Pancreas (tissue), 10 donors: ENCODE measurements at regions not wholly inside any gene's neighbourhood (a gene's known extent, or its start where the extent isn't known, plus 50 kb on each side); places are given as distances from the start of the nearest gene placed in this dataset.

Experiments
- ATAC-seq, 4 donors: fragments of 200-7000 bp; cut with Tn5 transposase; one replicate each; pipeline versions ENCODE4 v1.8.0 to v1.9.1; 2020; ENCODE audit warnings: mild to moderate bottlenecking in 4 of 4, moderate library complexity in 4 of 4
- DNase-seq, 6 donors: peaks; one replicate each; pipeline ENCODE4 v3.0.0-alpha.2; 2020
- FAIRE-seq: peaks from 2 replicates; lab custom pipeline; 2012; peaks lifted over from hg19 to GRCh38; lab: Jason Lieb, UNC
- H3K27ac ChIP-seq, 4 donors: fragments of 200-600 bp; sonication (generic); 1 replicate in 3 of 4; 2 replicates in 1 of 4; pipeline versions ENCODE4 v1.5.0 to v1.8.0; 2020
- H3K27me3 ChIP-seq, 4 donors: fragments of 200-600 bp; one replicate each; pipeline ENCODE4 v1.8.0; 2021
- H3K36me3 ChIP-seq, 3 donors: fragments of 200-600 bp; sonication (generic) in 1 of 3; one replicate each; pipeline versions ENCODE4 v1.5.0 to v1.8.0; 2020 to 2021
- H3K4me1 ChIP-seq, 3 donors: fragments of 200-600 bp; one replicate each; pipeline ENCODE4 v1.8.0; 2021
- H3K4me3 ChIP-seq, 4 donors: fragments of 200-600 bp; sonication (generic) in 2 of 4; one replicate each; pipeline versions ENCODE4 v1.5.0 to v1.8.0; 2020 to 2021
- H3K9me3 ChIP-seq, 4 donors: fragments of 200-600 bp; one replicate each; pipeline ENCODE4 v1.8.0; 2021
- CTCF ChIP-seq, 4 donors: fragments of 200-600 bp; sonication (generic) in 3 of 4; IDR thresholded peaks; one replicate each; pipeline versions ENCODE4 v1.5.0 to v1.8.0; 2021; ENCODE audit warnings: antibody characterized with exemption in 4 of 4
- WGBS, 2 donors: extraction: QIAGEN DNeasy Blood & Tissue Kit; methylation state at CpG; one replicate each; pipeline ENCODE4 v1.1.7; 2013; 5-methylcytosine and 5-hydroxymethylcytosine counted together
- intact Hi-C, 3 donors: fragments of 100-400 bp; cut with DNase I; formaldehyde crosslinking; loops; one replicate each; pipeline versions ENCODE4 v1.11.1 to v1.14.2; 2022
- donor health status: healthy with polysubstance abuse.
- donor health status: DM: no; HTN: no; CAD: no; lungs with moderate emphysema.
- donor health status: DM: no; HTN: no; CAD: no.
- donor health status: control.
- donor health status: control.
- donor health status: Bipolar disorder and iron deficiency.
- donor health status: DM: yes; HTN: yes; CAD: no.
- donor health status: DM: no; HTN: no; CAD: no.
- donor health status: DM: no; HTN: no; CAD: no.
- donor health status: DM: yes; HTN: yes; CAD: no.

GRCh38 chr22:49586244-49586748, 241.4 kb downstream of the BRD1 start:
- DNase-seq (peak in 2 of 6 donors; percentile 29 to 42), FAIRE-seq (no peak), ATAC-seq (no peak)
- no peak for TF ChIP-seq CTCF (IDR thresholded peaks at IDR 0.05)
- no peak overlapping the region for H3K4me3 ChIP-seq
- H3K9me3 ChIP-seq: no peaks in the 10 kb centered on the region
- H3K27ac ChIP-seq: no peak overlapping the region
- no peaks in the 10 kb centered on the region for H3K36me3 ChIP-seq
- no peaks in the 10 kb centered on the region for H3K4me1 ChIP-seq
- WGBS, 2 donors: 57 to 69% methylated on average over 20 of the region's 20 CpGs
- intact Hi-C loops: no loop called here
- H3K27me3 ChIP-seq: no peaks in the 10 kb centered on the region

GRCh38 chr22:49585461-49586243, 242.0 kb downstream of the BRD1 start:
- DNase-seq: no peak
- H3K9me3 ChIP-seq: no peaks in the 10 kb centered on the region
- H3K4me3 ChIP-seq: no peak overlapping the region
- 49 to 62% methylated on average over 23 of the region's 23 CpGs for whole genome bisulfite sequencing, 2 donors
- no peaks in the 10 kb centered on the region for H3K4me1 ChIP-seq
- ATAC-seq: no peak
- intact Hi-C loops: no loop called here
- no peak for TF ChIP-seq CTCF (IDR thresholded peaks at IDR 0.05)
- FAIRE-seq: no peak
- no peak overlapping the region for H3K27ac ChIP-seq
- H3K36me3 ChIP-seq: no peaks in the 10 kb centered on the region
- no peaks in the 10 kb centered on the region for H3K27me3 ChIP-seq

- H3K27ac ChIP-seq: no peak overlapping the region
- 63 to 77% methylated on average over 26 of the region's 26 CpGs for WGBS, 2 donors
- TF ChIP-seq CTCF (IDR thresholded peaks at IDR 0.05): no peak
- H3K27me3 ChIP-seq: no peaks in the 10 kb centered on the region
- no peak for DNase-seq
- FAIRE-seq: no peak
- no peaks in the 10 kb centered on the region for H3K9me3 ChIP-seq
- H3K4me3 ChIP-seq: no peak overlapping the region
- no peaks in the 10 kb centered on the region for H3K4me1 ChIP-seq
- no peak for ATAC-seq
- intact Hi-C loops: no loop called here
- H3K36me3 ChIP-seq: no peaks in the 10 kb centered on the region
Observed at GRCh38 chr22:49583886-49584505, 243.7 kb downstream of the BRD1 start.

GRCh38 chr22:49583341-49583740, 244.3 kb downstream of the BRD1 start:
- H3K27ac ChIP-seq: no peak overlapping the region
- no peak for TF ChIP-seq CTCF (IDR thresholded peaks at IDR 0.05)
- H3K4me3 ChIP-seq: no peak overlapping the region
- H3K27me3 ChIP-seq: no peaks in the 10 kb centered on the region
- H3K36me3 ChIP-seq: no peaks in the 10 kb centered on the region
- no peaks in the 10 kb centered on the region for H3K4me1 ChIP-seq
- FAIRE-seq (no peak), DNase-seq (no peak), ATAC-seq (no peak)
- no peaks in the 10 kb centered on the region for H3K9me3 ChIP-seq
- WGBS, 2 donors: 51 to 59% methylated on average over 11 of the region's 11 CpGs
- intact Hi-C loops: no loop called here

- no peak for FAIRE-seq
- no peak for TF ChIP-seq CTCF (IDR thresholded peaks at IDR 0.05)
- Histone ChIP-seq H3K27ac (no peak overlapping the region), H3K27me3 (no peaks in the 10 kb centered on the region), H3K9me3 (no peaks in the 10 kb centered on the region), H3K4me1 (no peaks in the 10 kb centered on the region), H3K36me3 (no peaks in the 10 kb centered on the region), H3K4me3 (no peak overlapping the region)
- no peak for ATAC-seq
- 68 to 81% methylated on average over 11 of the region's 11 CpGs for WGBS, 2 donors
- DNase-seq: no peak
- intact Hi-C loops: no loop called here
Observed at GRCh38 chr22:49582678-49583077, 245.0 kb downstream of the BRD1 start.
